Esophagus squamous epithelium (tissue), 4 donors: ENCODE measurements at regions not wholly inside any gene's neighbourhood (a gene's known extent, or its start where the extent isn't known, plus 50 kb on each side); places are given as distances from the start of the nearest gene placed in this dataset.

Experiments used
- POLR2A ChIP-seq, 4 donors: fragments of 450-650 bp; IDR thresholded peaks; one replicate each; pipeline ENCODE4 v1.6.1; 2017; ENCODE audit warnings: antibody characterized with exemption in 4 of 4, mild to moderate bottlenecking in 4 of 4, moderate library complexity in 3 of 4
- TF ChIP-seq, protein P1 (sequence below), 6 experiments: fragments of 450-650 bp in 4 of 6; fragments of 200-600 bp in 2 of 6; sonication (generic) in 2 of 6; IDR thresholded peaks; one replicate each; pipeline ENCODE4 v1.5.1; 2016 to 2019; ENCODE audit warnings: antibody characterized with exemption in 6 of 6, mild to moderate bottlenecking in 4 of 6, moderate library complexity in 4 of 6

DNA sequence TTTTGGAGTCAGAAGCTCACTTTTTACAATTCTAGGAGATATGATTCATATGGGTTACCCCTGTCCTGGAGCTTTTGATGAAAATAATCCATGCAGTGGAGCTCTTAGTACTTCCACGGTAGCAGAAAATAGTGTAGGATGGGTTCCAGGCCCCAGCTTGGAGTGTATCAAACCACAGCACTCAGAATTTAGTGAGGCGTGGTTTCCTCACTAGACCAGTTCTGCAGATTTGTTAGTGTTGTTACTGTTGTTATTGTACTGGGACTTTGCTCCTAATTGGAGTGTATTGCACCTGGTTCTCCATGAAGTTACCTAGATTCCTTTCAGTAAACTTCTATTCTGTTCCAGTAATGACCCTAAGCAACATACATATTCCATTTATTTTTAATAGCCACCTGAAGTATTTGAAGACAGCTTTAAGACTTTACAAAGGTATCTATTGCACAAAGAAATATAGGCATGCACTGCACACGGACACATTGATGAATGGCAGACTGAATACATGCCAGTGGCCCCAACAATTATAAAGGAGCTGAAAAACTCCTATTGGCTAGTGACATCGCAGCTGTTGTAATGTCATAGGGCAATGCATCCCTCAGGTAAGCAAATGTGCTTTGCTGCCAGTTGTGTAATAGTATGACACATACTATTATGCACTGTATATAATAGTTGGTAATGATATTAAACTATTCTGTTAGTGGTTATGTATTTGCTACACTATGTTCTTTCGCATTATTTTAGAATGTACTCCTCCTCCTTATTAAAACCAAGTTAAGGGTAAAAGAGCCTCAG lies 1058.0 kb downstream of the KCNT2 start:
- TF ChIP-seq POLR2A (IDR thresholded peaks at IDR 0.05): no peak
- TF ChIP-seq, protein P1, sequence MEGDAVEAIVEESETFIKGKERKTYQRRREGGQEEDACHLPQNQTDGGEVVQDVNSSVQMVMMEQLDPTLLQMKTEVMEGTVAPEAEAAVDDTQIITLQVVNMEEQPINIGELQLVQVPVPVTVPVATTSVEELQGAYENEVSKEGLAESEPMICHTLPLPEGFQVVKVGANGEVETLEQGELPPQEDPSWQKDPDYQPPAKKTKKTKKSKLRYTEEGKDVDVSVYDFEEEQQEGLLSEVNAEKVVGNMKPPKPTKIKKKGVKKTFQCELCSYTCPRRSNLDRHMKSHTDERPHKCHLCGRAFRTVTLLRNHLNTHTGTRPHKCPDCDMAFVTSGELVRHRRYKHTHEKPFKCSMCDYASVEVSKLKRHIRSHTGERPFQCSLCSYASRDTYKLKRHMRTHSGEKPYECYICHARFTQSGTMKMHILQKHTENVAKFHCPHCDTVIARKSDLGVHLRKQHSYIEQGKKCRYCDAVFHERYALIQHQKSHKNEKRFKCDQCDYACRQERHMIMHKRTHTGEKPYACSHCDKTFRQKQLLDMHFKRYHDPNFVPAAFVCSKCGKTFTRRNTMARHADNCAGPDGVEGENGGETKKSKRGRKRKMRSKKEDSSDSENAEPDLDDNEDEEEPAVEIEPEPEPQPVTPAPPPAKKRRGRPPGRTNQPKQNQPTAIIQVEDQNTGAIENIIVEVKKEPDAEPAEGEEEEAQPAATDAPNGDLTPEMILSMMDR (IDR thresholded peaks at IDR 0.05): no peak
